Esophagus squamous epithelium (tissue), 4 donors: ENCODE measurements at regions not wholly inside any gene's neighbourhood (a gene's known extent, or its start where the extent isn't known, plus 50 kb on each side); places are given as distances from the start of the nearest gene placed in this dataset.

Experiments
- CTCF ChIP-seq, 6 experiments: fragments of 450-650 bp in 4 of 6; fragments of 200-600 bp in 2 of 6; sonication (generic) in 2 of 6; IDR thresholded peaks; one replicate each; pipeline ENCODE4 v1.5.1; 2016 to 2019; ENCODE audit warnings: antibody characterized with exemption in 6 of 6, mild to moderate bottlenecking in 4 of 6, moderate library complexity in 4 of 6
- POLR2A ChIP-seq, 4 donors: fragments of 450-650 bp; IDR thresholded peaks; one replicate each; pipeline ENCODE4 v1.6.1; 2017; ENCODE audit warnings: antibody characterized with exemption in 4 of 4, mild to moderate bottlenecking in 4 of 4, moderate library complexity in 3 of 4

- no peak for TF ChIP-seq POLR2A (IDR thresholded peaks at IDR 0.05)
- no peak for TF ChIP-seq CTCF (IDR thresholded peaks at IDR 0.05)
These were observed 795.2 kb upstream of the TMPRSS15 start for GRCh38 chr21:19198801-19199200.
